Hepatocyte (in vitro differentiated cells): ENCODE measurements at regions not wholly inside any gene's neighbourhood (a gene's known extent, or its start where the extent isn't known, plus 50 kb on each side); places are given as distances from the start of the nearest gene placed in this dataset.

Source experiments
- DNase-seq: peaks from one replicate; pipeline ENCODE4 v3.0.0-alpha.2; 2016; ENCODE audit warnings: low spot score
- H2AFZ ChIP-seq: fragments of 200-600 bp; sonication (generic); 2 replicates; pipeline ENCODE4 v1.6.0; 2016; ENCODE audit warnings: antibody characterized with exemption, mild to moderate bottlenecking
- H3K27ac ChIP-seq: fragments of 200-600 bp; sonication (generic); 2 replicates; pipeline ENCODE4 v1.5.1; 2016; ENCODE audit warnings: mild to moderate bottlenecking
- H3K27me3 ChIP-seq: fragments of 200-600 bp; sonication (generic); 2 replicates; pipeline ENCODE4 v1.6.1; 2016
- H3K36me3 ChIP-seq: fragments of 200-600 bp; sonication (generic); replicated peaks from 2 replicates; pipeline ENCODE4 v1.5.1; 2016; ENCODE audit warnings: low read depth; ENCODE audit not compliant: insufficient read depth
- H3K4me1 ChIP-seq: fragments of 200-600 bp; sonication (generic); 2 replicates; pipeline ENCODE4 v1.5.1; 2016; ENCODE audit warnings: mild to moderate bottlenecking, moderate library complexity; ENCODE audit not compliant: insufficient read depth
- H3K4me2 ChIP-seq: fragments of 200-600 bp; sonication (generic); 2 replicates; pipeline ENCODE4 v1.6.0; 2016
- H3K4me3 ChIP-seq: fragments of 200-600 bp; sonication (generic); 2 replicates; pipeline ENCODE4 v1.5.1; 2016; ENCODE audit warnings: mild to moderate bottlenecking
- H3K79me2 ChIP-seq: fragments of 200-600 bp; sonication (generic); 2 replicates; pipeline ENCODE4 v1.6.0; 2017; ENCODE audit warnings: mild to moderate bottlenecking
- H3K9me2 ChIP-seq: fragments of 200-600 bp; sonication (generic); replicated peaks from 2 replicates; pipeline ENCODE4 v1.6.0; 2017; ENCODE audit warnings: mild to moderate bottlenecking; ENCODE audit not compliant: insufficient read depth
- H3K9me3 ChIP-seq: fragments of 200-600 bp; sonication (generic); 2 replicates; pipeline ENCODE4 v1.5.1; 2016; ENCODE audit warnings: low read depth, mild to moderate bottlenecking
- H4K20me1 ChIP-seq: fragments of 200-600 bp; sonication (generic); 2 replicates; pipeline ENCODE4 v1.6.0; 2016; ENCODE audit warnings: mild to moderate bottlenecking; ENCODE audit not compliant: insufficient read depth, poor library complexity, severe bottlenecking
- CTCF ChIP-seq: fragments of 200-600 bp; sonication (generic); IDR thresholded peaks from 2 replicates; pipeline ENCODE4 v1.5.1; 2016; ENCODE audit warnings: antibody characterized with exemption, mild to moderate bottlenecking; ENCODE audit not compliant: poor library complexity
- EZH2 ChIP-seq: fragments of 200-600 bp; sonication (generic); IDR thresholded peaks from 2 replicates; pipeline ENCODE4 v1.6.1; 2016; ENCODE audit warnings: antibody characterized with exemption, mild to moderate bottlenecking, borderline replicate concordance
- EZH2phosphoT487 ChIP-seq: fragments of 200-600 bp; sonication (generic); IDR thresholded peaks from one replicate; pipeline ENCODE4 v1.6.1; 2018; ENCODE audit warnings: antibody characterized with exemption, mild to moderate bottlenecking, low read depth, moderate library complexity; ENCODE audit not compliant: unreplicated experiment, severe bottlenecking
- WGBS: methylation state at CpG from one replicate; pipeline ENCODE4 v1.1.6; 2016; ENCODE audit warnings: low lambda C conversion rate; ENCODE audit errors: missing lambda C conversion rate; 5-methylcytosine and 5-hydroxymethylcytosine counted together

GRCh38 chr17:73758245-73758644, 114.0 kb upstream of the SDK2 start:
- Histone ChIP-seq H3K4me2 (no peak overlapping the region), H3K9me3 (no peaks in the 10 kb centered on the region), H3K27me3 (peaks cover 6% of the 10 kb centered on the region), H4K20me1 (no peaks in the 10 kb centered on the region), H3K4me3 (no peak overlapping the region), H3K27ac (no peak overlapping the region), H3K36me3 (no peaks in the 10 kb centered on the region), H2AFZ (no peak overlapping the region), H3K4me1 (no peaks in the 10 kb centered on the region), H3K79me2 (no peaks in the 10 kb centered on the region), H3K9me2 (no peaks in the 10 kb centered on the region)
- DNase-seq = no peak
- WGBS = 46% methylated on average over 6 of the region's 7 CpGs
- no peak for TF ChIP-seq EZH2
- TF ChIP-seq EZH2phosphoT487 = no peak
- no peak for TF ChIP-seq CTCF

GRCh38 chr17:73759324-73759723, 115.1 kb upstream of the SDK2 start:
- WGBS = 70% methylated on average over 8 of the region's 8 CpGs
- Histone ChIP-seq H3K36me3 (no peaks in the 10 kb centered on the region), H3K9me2 (no peaks in the 10 kb centered on the region), H2AFZ (no peak overlapping the region), H3K79me2 (no peaks in the 10 kb centered on the region), H3K4me1 (no peaks in the 10 kb centered on the region), H3K4me3 (no peak overlapping the region), H3K27me3 (peaks cover 6% of the 10 kb centered on the region), H3K4me2 (no peak overlapping the region), H4K20me1 (no peaks in the 10 kb centered on the region), H3K9me3 (no peaks in the 10 kb centered on the region), H3K27ac (no peak overlapping the region)
- TF ChIP-seq EZH2 = no peak
- no peak for TF ChIP-seq EZH2phosphoT487
- TF ChIP-seq CTCF = no peak
- no peak for DNase-seq

- WGBS = 63% methylated on average over 18 of the region's 18 CpGs
- H4K20me1 ChIP-seq = no peaks in the 10 kb centered on the region
- TF ChIP-seq CTCF (no peak), EZH2phosphoT487 (no peak), EZH2 (no peak)
- H3K27me3 ChIP-seq = peaks cover 6% of the 10 kb centered on the region
- H3K4me2 ChIP-seq = no peak overlapping the region
- H3K79me2 ChIP-seq = no peaks in the 10 kb centered on the region
- no peak overlapping the region for H2AFZ ChIP-seq
- no peaks in the 10 kb centered on the region for H3K36me3 ChIP-seq
- H3K4me3 ChIP-seq = no peak overlapping the region
- H3K9me3 ChIP-seq = no peaks in the 10 kb centered on the region
- H3K9me2 ChIP-seq = no peaks in the 10 kb centered on the region
- H3K4me1 ChIP-seq = no peaks in the 10 kb centered on the region
- H3K27ac ChIP-seq = no peak overlapping the region
- no peak for DNase-seq
Observed at GRCh38 chr17:73759734-73760438, 115.6 kb upstream of the SDK2 start.

- Histone ChIP-seq H3K4me3 (no peak overlapping the region), H2AFZ (no peak overlapping the region), H3K4me2 (no peak overlapping the region), H4K20me1 (no peaks in the 10 kb centered on the region), H3K27me3 (peaks cover 6% of the 10 kb centered on the region), H3K9me3 (no peaks in the 10 kb centered on the region), H3K9me2 (no peaks in the 10 kb centered on the region), H3K79me2 (no peaks in the 10 kb centered on the region), H3K27ac (no peak overlapping the region), H3K36me3 (no peaks in the 10 kb centered on the region), H3K4me1 (no peaks in the 10 kb centered on the region)
- TF ChIP-seq CTCF = no peak
- no peak for TF ChIP-seq EZH2
- no peak for TF ChIP-seq EZH2phosphoT487
- no peak for DNase-seq
- WGBS = 75% methylated on average over 5 of the region's 5 CpGs
Observed at GRCh38 chr17:73760439-73760758, 116.2 kb upstream of the SDK2 start.
